Erythroblast (primary cell): ENCODE measurements at regions not wholly inside any gene's neighbourhood (a gene's known extent, or its start where the extent isn't known, plus 50 kb on each side); places are given as distances from the start of the nearest gene placed in this dataset.

Source experiments
- GATA1 ChIP-seq: IDR thresholded peaks from 2 replicates; pipeline ENCODE4 v1.6.1; 2011; ENCODE audit warnings: low read depth, mild to moderate bottlenecking, control low read depth, low read length, moderate library complexity
- POLR2A ChIP-seq: IDR thresholded peaks from 2 replicates; pipeline ENCODE4 v1.6.1; 2011; ENCODE audit warnings: mild to moderate bottlenecking, low read length

DNA sequence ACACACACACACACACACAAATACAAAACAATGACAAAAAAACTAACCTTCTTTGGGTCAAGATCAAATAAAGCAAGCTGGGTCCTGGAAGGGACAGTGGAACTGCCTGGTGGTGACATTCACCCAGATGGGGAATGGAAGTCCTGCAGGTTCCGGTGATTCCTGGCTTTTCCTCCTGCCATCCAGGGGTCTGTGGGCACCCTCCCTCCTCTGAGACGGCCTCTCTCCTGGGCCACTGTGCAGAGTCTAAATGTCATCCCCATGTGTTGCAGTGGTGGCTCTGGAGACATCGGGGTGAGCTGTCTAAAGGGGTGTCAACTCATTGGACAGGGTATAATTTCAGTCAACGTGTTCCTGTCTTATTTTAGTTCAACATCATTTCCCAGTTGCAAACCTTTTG lies 248.2 kb downstream of the ZNF536 start:
- TF ChIP-seq POLR2A (no peak), GATA1 (no peak)
